ENCODE measurements at regions not wholly inside any gene's neighbourhood (a gene's known extent, or its start where the extent isn't known, plus 50 kb on each side); places are given as distances from the start of the nearest gene placed in this dataset.
"Not testable (repeated sequence)": the region's sequence is repeated elsewhere in the genome, so short reads cannot be mapped to it uniquely, and the experiment has no call there.

- no peak for TF ChIP-seq ZFX (IDR thresholded peaks at IDR 0.05; ENCODE audit: borderline replicate concordance)
- TF ChIP-seq, protein P1, sequence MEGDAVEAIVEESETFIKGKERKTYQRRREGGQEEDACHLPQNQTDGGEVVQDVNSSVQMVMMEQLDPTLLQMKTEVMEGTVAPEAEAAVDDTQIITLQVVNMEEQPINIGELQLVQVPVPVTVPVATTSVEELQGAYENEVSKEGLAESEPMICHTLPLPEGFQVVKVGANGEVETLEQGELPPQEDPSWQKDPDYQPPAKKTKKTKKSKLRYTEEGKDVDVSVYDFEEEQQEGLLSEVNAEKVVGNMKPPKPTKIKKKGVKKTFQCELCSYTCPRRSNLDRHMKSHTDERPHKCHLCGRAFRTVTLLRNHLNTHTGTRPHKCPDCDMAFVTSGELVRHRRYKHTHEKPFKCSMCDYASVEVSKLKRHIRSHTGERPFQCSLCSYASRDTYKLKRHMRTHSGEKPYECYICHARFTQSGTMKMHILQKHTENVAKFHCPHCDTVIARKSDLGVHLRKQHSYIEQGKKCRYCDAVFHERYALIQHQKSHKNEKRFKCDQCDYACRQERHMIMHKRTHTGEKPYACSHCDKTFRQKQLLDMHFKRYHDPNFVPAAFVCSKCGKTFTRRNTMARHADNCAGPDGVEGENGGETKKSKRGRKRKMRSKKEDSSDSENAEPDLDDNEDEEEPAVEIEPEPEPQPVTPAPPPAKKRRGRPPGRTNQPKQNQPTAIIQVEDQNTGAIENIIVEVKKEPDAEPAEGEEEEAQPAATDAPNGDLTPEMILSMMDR (IDR thresholded peaks at IDR 0.05), result no peak
- no peak overlapping the region for H3K27ac ChIP-seq
Observed at GRCh38 chr5:109998726-109999125, 309.0 kb downstream of the MAN2A1 start.

GRCh38 chr5:110001648-110002047 lies 311.9 kb downstream of the MAN2A1 start:
- H3K27ac ChIP-seq, result no peak overlapping the region
- TF ChIP-seq, protein P1 (IDR thresholded peaks at IDR 0.05), result no peak

- H3K27ac ChIP-seq, result no peak overlapping the region
- no peak for TF ChIP-seq ZFX (IDR thresholded peaks at IDR 0.05; ENCODE audit: borderline replicate concordance)
- TF ChIP-seq, protein P1 (IDR thresholded peaks at IDR 0.05), result no peak
Observed at GRCh38 chr5:110002652-110003051, 312.9 kb downstream of the MAN2A1 start.

DNA sequence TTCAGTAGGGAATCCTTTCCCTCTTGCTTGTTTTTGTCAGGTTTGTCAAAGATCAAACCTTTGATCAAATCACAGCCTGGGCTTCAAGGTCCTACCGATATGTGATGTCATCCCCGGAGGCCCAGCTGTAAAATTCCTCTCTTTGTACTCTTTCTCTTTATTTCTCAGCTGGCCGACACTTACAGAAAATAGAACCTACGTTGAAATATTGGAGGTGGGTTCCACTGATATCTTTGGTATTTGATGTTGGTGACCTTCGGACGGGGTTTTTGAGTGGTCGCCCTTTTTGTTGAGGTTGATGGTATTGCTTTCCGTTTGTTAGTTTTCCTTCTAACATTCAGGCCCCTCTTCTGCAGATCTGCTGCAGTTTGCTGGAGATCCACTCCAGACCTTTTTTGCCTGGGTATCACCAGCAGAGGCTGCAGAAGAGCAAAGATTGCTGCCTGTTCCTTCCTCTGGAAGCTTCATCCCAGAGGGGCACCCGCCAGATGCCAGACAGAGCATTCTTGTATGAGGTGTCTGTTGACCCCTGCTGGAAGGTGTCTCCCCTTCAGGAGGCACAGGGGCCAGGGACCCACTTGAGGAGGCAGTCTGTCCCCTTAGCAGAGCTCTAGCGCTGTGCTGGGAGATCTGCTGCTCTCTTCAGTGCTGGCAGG lies 316.3 kb downstream of the MAN2A1 start:
- H3K27ac ChIP-seq, result not testable (repeated sequence)

GRCh38 chr5:110007101-110007500 lies 317.4 kb downstream of the MAN2A1 start:
- TF ChIP-seq, protein P1 (IDR thresholded peaks at IDR 0.05), result no peak
- no peak for TF ChIP-seq ZFX (IDR thresholded peaks at IDR 0.05; ENCODE audit: borderline replicate concordance)
- H3K27ac ChIP-seq, result no peak overlapping the region

DNA sequence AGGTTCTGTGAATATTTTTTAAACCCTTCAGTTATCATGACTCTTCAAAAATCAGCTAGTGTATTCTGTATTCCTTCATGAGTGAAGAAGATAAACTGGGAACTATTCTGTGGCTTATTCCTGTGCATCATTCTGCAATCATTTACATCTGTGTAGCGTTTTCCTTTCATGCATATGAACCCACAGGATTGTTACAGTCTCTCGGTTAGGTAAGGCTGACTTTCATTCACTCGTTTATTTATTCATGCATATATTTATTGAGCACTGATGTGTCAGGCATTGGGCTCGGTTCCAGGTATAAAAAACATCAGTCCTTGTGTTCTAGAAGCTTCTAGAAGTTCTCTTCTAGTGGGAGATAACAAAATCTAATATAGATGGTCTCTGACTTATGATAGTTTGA lies 318.4 kb downstream of the MAN2A1 start:
- no peak overlapping the region for H3K27ac ChIP-seq
- TF ChIP-seq, protein P1 (IDR thresholded peaks at IDR 0.05), result no peak

- TF ChIP-seq ZFX (IDR thresholded peaks at IDR 0.05; ENCODE audit: borderline replicate concordance), result no peak
- TF ChIP-seq, protein P1 (IDR thresholded peaks at IDR 0.05), result no peak
- no peak overlapping the region for H3K27ac ChIP-seq
Observed at GRCh38 chr5:110012145-110012544, 322.4 kb downstream of the MAN2A1 start.

- TF ChIP-seq ZFX (IDR thresholded peaks at IDR 0.05; ENCODE audit: borderline replicate concordance), result no peak
- TF ChIP-seq, protein P1 (IDR thresholded peaks at IDR 0.05), result no peak
- no peak overlapping the region for H3K27ac ChIP-seq
Observed at GRCh38 chr5:110013017-110013416, 323.3 kb downstream of the MAN2A1 start.

Measured in 22Rv1 (cell line).